ENCODE measurements at regions not wholly inside any gene's neighbourhood (a gene's known extent, or its start where the extent isn't known, plus 50 kb on each side); places are given as distances from the start of the nearest gene placed in this dataset.

DNA sequence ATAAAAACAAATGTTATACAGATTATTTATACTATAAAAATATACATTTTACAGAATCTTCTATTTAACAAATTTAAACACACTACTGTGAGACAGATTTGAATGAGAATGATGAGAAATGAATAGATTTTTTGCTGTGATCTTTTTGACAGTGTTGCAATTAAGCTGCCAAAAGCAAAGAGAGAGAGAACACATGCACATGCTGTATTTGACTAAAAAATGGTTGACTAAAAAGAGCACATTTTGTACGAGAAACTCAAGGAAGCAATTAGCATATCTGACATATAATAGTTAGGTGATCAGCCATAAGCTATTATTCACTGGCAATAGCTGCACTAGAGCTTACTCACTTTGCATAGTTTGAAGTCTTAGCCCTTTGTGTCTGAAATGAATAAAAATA lies 115.8 kb downstream of the SYT10 start:
- no peak overlapping the region for H3K27ac Mint-ChIP-seq
- no peaks in the 10 kb centered on the region for H3K4me1 Mint-ChIP-seq (ENCODE audit: low read depth)
- H3K36me3 Mint-ChIP-seq (ENCODE audit: insufficient read depth): no peaks in the 10 kb centered on the region
- H3K4me3 Mint-ChIP-seq (ENCODE audit: low read depth): no peak overlapping the region
- no peak for DNase-seq (ENCODE audit: low spot score, unreplicated experiment)
- no peaks in the 10 kb centered on the region for H3K27me3 Mint-ChIP-seq
- no peaks in the 10 kb centered on the region for H3K9me3 Mint-ChIP-seq (ENCODE audit: low read depth)
- TF ChIP-seq, protein P1, sequence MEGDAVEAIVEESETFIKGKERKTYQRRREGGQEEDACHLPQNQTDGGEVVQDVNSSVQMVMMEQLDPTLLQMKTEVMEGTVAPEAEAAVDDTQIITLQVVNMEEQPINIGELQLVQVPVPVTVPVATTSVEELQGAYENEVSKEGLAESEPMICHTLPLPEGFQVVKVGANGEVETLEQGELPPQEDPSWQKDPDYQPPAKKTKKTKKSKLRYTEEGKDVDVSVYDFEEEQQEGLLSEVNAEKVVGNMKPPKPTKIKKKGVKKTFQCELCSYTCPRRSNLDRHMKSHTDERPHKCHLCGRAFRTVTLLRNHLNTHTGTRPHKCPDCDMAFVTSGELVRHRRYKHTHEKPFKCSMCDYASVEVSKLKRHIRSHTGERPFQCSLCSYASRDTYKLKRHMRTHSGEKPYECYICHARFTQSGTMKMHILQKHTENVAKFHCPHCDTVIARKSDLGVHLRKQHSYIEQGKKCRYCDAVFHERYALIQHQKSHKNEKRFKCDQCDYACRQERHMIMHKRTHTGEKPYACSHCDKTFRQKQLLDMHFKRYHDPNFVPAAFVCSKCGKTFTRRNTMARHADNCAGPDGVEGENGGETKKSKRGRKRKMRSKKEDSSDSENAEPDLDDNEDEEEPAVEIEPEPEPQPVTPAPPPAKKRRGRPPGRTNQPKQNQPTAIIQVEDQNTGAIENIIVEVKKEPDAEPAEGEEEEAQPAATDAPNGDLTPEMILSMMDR (IDR thresholded peaks at IDR 0.05; ENCODE audit: unreplicated experiment): no peak

DNA sequence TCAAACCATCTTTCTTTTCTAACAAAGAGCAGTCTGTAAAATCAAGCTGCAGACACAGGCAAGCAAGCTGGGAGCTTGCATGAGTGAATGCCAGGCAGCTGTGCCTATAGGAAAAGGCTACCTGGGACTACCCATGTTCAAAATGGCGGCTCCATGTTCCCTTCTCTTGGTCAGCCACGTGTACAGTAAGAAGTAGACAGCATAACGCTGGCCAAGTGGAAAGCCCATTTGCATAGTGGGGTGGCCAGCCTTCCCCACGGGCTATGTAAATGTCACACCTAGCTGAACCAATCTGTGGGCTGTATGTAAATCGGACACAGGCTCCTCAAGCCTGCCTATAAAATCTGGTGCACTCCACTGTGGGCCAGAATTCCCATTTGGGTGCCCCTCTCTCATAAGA lies 117.1 kb downstream of the SYT10 start:
- Mint-ChIP-seq H3K4me3 (ENCODE audit: low read depth) (no peak overlapping the region), H3K27ac (no peak overlapping the region), H3K9me3 (ENCODE audit: low read depth) (no peaks in the 10 kb centered on the region), H3K36me3 (ENCODE audit: insufficient read depth) (no peaks in the 10 kb centered on the region), H3K4me1 (ENCODE audit: low read depth) (peaks cover 5% of the 10 kb centered on the region), H3K27me3 (no peaks in the 10 kb centered on the region)
- no peak for DNase-seq (ENCODE audit: low spot score, unreplicated experiment)
- TF ChIP-seq, protein P1 (IDR thresholded peaks at IDR 0.05; ENCODE audit: unreplicated experiment): no peak

- no peak overlapping the region for H3K27ac Mint-ChIP-seq
- H3K9me3 Mint-ChIP-seq (ENCODE audit: low read depth): peaks cover 17% of the 10 kb centered on the region
- peaks cover 2% of the 10 kb centered on the region for H3K36me3 Mint-ChIP-seq (ENCODE audit: insufficient read depth)
- DNase-seq (ENCODE audit: low spot score, unreplicated experiment): no peak
- H3K4me1 Mint-ChIP-seq (ENCODE audit: low read depth): peaks cover 8% of the 10 kb centered on the region
- TF ChIP-seq, protein P1 (IDR thresholded peaks at IDR 0.05; ENCODE audit: unreplicated experiment): no peak
- H3K4me3 Mint-ChIP-seq (ENCODE audit: low read depth): no peak overlapping the region
- H3K27me3 Mint-ChIP-seq: no peaks in the 10 kb centered on the region
Measured at GRCh38 chr12:33317746-33318145, 121.9 kb downstream of the SYT10 start.

DNA sequence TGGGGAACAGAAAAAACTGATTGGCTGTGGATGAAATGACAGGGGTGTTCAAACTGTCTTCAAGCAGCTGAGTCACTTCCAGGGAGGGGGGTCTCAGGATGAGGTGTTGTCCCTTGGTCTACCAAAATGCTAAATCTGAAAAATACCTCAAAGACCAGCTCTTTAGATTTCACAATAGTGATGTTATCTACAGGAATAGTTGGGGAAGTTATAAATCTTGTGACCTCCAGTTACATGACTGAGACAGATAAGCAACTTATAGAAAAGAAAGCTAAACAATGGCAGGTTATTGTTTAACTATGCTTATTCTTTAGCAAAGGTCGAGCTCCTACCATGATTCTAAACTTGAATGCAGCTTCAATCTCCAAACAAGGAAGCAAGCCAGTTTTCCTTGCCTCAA lies 125.4 kb downstream of the SYT10 start:
- no peak for DNase-seq (ENCODE audit: low spot score, unreplicated experiment)
- Mint-ChIP-seq H3K27me3 (no peaks in the 10 kb centered on the region), H3K27ac (peak overlapping the region; percentile 77), H3K4me1 (ENCODE audit: low read depth) (peaks cover 8% of the 10 kb centered on the region), H3K4me3 (ENCODE audit: low read depth) (no peak overlapping the region), H3K36me3 (ENCODE audit: insufficient read depth) (peaks cover 2% of the 10 kb centered on the region), H3K9me3 (ENCODE audit: low read depth) (peaks cover 17% of the 10 kb centered on the region)
- TF ChIP-seq, protein P1 (IDR thresholded peaks at IDR 0.05; ENCODE audit: unreplicated experiment): no peak

DNA sequence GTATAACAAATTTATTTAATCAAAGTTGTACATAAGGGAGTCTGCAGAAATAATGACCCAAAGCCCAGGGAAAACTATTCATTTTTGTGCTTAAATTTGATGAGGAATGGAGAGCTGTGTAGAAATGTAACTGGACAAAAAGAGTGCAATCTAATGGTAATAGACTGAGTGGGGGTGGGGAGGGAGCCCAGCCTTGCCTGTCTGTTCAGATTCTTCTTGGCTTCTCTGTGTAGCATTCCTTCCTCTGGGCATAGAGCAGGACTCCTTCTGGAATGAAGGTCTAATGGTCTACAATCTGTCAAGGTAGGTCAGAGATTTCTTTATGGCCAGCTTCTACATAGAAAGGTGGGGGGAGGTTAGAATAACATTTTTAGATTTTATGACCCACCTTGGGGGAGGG lies 126.1 kb downstream of the SYT10 start:
- Mint-ChIP-seq H3K36me3 (ENCODE audit: insufficient read depth) (peaks cover 2% of the 10 kb centered on the region), H3K4me3 (ENCODE audit: low read depth) (no peak overlapping the region), H3K27me3 (no peaks in the 10 kb centered on the region), H3K4me1 (ENCODE audit: low read depth) (peaks cover 11% of the 10 kb centered on the region), H3K27ac (no peak overlapping the region), H3K9me3 (ENCODE audit: low read depth) (peaks cover 17% of the 10 kb centered on the region)
- DNase-seq (ENCODE audit: low spot score, unreplicated experiment): no peak
- TF ChIP-seq, protein P1 (IDR thresholded peaks at IDR 0.05; ENCODE audit: unreplicated experiment): no peak
